DND-41 (cell line): ENCODE measurements at regions not wholly inside any gene's neighbourhood (a gene's known extent, or its start where the extent isn't known, plus 50 kb on each side); places are given as distances from the start of the nearest gene placed in this dataset.

Experiments used
- ATAC-seq: fragments of 200-7000 bp; cut with Tn5 transposase; 3 replicates; pipeline ENCODE4 v1.9.1; 2021; ENCODE audit warnings: low read depth; ENCODE audit not compliant: insufficient read depth
- DNase-seq: peaks from one replicate; pipeline ENCODE4 v3.0.0-alpha.2; 2020
- H2AFZ ChIP-seq: 2 replicates; pipeline ENCODE4 v1.6.0; 2012; ENCODE audit warnings: low read depth, low read length
- H3K27ac ChIP-seq: 2 replicates; pipeline ENCODE4 v1.5.1; 2012; ENCODE audit warnings: low read length, inconsistent platforms
- H3K27me3 ChIP-seq: fragments of 200-600 bp; sonication (generic); 2 replicates; pipeline ENCODE4 v1.6.0; 2012; ENCODE audit warnings: low read length, mild to moderate bottlenecking, inconsistent platforms; ENCODE audit not compliant: insufficient read depth, poor library complexity
- H3K36me3 ChIP-seq: 2 replicates; pipeline ENCODE4 v1.5.1; 2012; ENCODE audit warnings: low read length, inconsistent platforms; ENCODE audit not compliant: insufficient read depth
- H3K4me1 ChIP-seq: 2 replicates; pipeline ENCODE4 v1.5.1; 2012; ENCODE audit warnings: mild to moderate bottlenecking, low read length; ENCODE audit not compliant: insufficient read depth
- H3K4me2 ChIP-seq: 2 replicates; pipeline ENCODE4 v1.6.0; 2012; ENCODE audit warnings: mild to moderate bottlenecking, moderate library complexity, low read length, inconsistent platforms; ENCODE audit not compliant: insufficient read depth
- H3K4me3 ChIP-seq, 2 experiments: fragments of 200-600 bp in 1 of 2; shearing (Covaris generic) in 1 of 2; 2 replicates each; pipeline ENCODE4 v1.5.1; 2012 to 2016; ENCODE audit warnings: inconsistent platforms in 2 of 2, low read length in 2 of 2, mild to moderate bottlenecking in 2 of 2, low read depth in 1 of 2, moderate library complexity in 1 of 2
- H3K79me2 ChIP-seq: 2 replicates; pipeline ENCODE4 v1.6.0; 2012; ENCODE audit warnings: low read length, inconsistent platforms; ENCODE audit not compliant: insufficient read depth
- H3K9ac ChIP-seq: 2 replicates; pipeline ENCODE4 v1.6.0; 2012; ENCODE audit warnings: low read depth, mild to moderate bottlenecking, inconsistent platforms, low read length, moderate library complexity
- H3K9me3 ChIP-seq: 2 replicates; pipeline ENCODE4 v1.5.1; 2012; ENCODE audit warnings: low read length, moderate library complexity, mild to moderate bottlenecking, inconsistent platforms; ENCODE audit not compliant: insufficient read depth, severe bottlenecking
- H4K20me1 ChIP-seq: 2 replicates; pipeline ENCODE4 v1.6.0; 2012; ENCODE audit warnings: low read length; ENCODE audit not compliant: insufficient read depth
- EZH2 ChIP-seq: IDR thresholded peaks from 3 replicates; pipeline ENCODE4 v1.6.1; 2012; ENCODE audit warnings: borderline replicate concordance, low read depth, mild to moderate bottlenecking, moderate library complexity, low read length, inconsistent platforms; ENCODE audit not compliant: severe bottlenecking
- TF ChIP-seq, protein P1 (sequence below): IDR thresholded peaks from 2 replicates; pipeline ENCODE4 v1.5.1; 2012; ENCODE audit warnings: borderline replicate concordance, low read length, moderate library complexity, mild to moderate bottlenecking; ENCODE audit not compliant: poor library complexity, severe bottlenecking; ENCODE audit errors: extremely low read depth

DNA sequence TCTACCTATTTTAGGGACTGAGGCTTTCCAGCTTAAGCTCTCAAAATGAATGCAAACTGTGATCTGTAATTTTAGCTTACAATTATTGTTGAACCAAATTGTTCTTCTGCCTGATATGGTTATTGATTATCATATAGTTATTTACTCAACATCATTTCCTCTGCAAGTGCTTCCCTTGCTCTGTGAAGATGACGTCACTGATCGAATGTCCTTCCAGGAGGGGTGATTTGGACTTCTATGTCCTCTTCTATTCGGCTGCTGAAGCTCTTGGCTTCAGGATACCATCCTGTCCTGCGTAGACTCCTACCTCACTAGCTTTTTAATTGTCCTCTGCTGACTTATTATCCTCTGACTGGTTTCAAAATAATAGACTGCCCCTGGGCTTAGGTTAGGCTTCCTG is 137.4 kb upstream of the LARGE1 start:
- TF ChIP-seq, protein P1, sequence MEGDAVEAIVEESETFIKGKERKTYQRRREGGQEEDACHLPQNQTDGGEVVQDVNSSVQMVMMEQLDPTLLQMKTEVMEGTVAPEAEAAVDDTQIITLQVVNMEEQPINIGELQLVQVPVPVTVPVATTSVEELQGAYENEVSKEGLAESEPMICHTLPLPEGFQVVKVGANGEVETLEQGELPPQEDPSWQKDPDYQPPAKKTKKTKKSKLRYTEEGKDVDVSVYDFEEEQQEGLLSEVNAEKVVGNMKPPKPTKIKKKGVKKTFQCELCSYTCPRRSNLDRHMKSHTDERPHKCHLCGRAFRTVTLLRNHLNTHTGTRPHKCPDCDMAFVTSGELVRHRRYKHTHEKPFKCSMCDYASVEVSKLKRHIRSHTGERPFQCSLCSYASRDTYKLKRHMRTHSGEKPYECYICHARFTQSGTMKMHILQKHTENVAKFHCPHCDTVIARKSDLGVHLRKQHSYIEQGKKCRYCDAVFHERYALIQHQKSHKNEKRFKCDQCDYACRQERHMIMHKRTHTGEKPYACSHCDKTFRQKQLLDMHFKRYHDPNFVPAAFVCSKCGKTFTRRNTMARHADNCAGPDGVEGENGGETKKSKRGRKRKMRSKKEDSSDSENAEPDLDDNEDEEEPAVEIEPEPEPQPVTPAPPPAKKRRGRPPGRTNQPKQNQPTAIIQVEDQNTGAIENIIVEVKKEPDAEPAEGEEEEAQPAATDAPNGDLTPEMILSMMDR = no peak
- TF ChIP-seq EZH2 = no peak
- H3K79me2 ChIP-seq = no peaks in the 10 kb centered on the region
- no peak overlapping the region for H2AFZ ChIP-seq
- H4K20me1 ChIP-seq = no peaks in the 10 kb centered on the region
- ATAC-seq = no peak
- peaks cover 9% of the 10 kb centered on the region for H3K9me3 ChIP-seq
- H3K9ac ChIP-seq = no peak overlapping the region
- no peaks in the 10 kb centered on the region for H3K4me1 ChIP-seq
- no peak overlapping the region for H3K4me3 ChIP-seq
- H3K4me2 ChIP-seq = no peak overlapping the region
- no peak overlapping the region for H3K27ac ChIP-seq
- no peaks in the 10 kb centered on the region for H3K36me3 ChIP-seq
- DNase-seq = no peak
- H3K27me3 ChIP-seq = no peaks in the 10 kb centered on the region

DNA sequence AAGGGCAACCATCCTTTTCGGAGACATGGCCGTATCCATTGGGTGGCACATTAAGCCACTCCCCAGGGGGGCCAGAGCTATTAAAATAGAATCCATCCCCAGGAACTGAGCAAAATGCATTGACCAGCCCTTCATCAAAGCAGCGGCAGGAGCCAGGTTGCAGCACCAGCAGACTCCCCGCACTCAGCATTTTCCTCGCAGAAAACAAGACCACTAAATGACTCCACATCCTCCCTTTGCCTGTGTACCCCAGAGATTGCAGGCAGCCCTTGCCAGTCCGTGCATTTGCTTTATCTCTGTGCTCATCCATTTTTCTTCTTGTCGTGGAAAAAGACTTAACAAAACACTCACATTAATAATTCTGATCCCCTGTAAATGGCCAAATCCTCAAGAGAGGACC is 144.4 kb upstream of the LARGE1 start:
- Histone ChIP-seq H3K4me3 (no peak overlapping the region), H3K27ac (no peak overlapping the region), H3K4me2 (no peak overlapping the region), H3K79me2 (no peaks in the 10 kb centered on the region), H3K27me3 (no peaks in the 10 kb centered on the region), H3K9me3 (peaks cover 1% of the 10 kb centered on the region), H3K4me1 (no peaks in the 10 kb centered on the region), H3K9ac (no peak overlapping the region), H2AFZ (no peak overlapping the region), H3K36me3 (no peaks in the 10 kb centered on the region), H4K20me1 (no peaks in the 10 kb centered on the region)
- DNase-seq (no peak), ATAC-seq (no peak)
- TF ChIP-seq EZH2 = no peak
- TF ChIP-seq, protein P1 = no peak

DNA sequence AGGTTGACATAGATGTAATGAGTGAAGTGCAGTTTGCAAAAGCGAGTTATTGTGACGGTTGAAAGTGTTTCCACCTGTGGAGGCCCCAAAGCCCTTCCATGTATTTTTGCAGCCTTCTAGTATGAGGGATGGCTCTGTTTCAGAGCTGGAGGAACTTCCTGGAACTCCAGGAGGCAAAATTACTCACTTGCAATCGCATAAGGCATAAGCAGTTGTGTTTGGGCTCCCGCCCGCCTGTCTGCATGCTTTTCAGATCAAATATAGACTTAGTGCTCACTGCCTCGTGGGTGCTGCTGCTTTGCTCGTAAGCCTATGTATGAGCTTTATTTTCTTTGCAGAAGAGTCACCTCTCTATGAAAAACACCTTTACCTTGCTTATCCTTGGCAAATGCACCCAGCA is 146.8 kb upstream of the LARGE1 start:
- H3K4me3 ChIP-seq = no peak overlapping the region
- no peaks in the 10 kb centered on the region for H3K79me2 ChIP-seq
- H3K36me3 ChIP-seq = no peaks in the 10 kb centered on the region
- H4K20me1 ChIP-seq = no peaks in the 10 kb centered on the region
- DNase-seq = no peak
- ATAC-seq = no peak
- no peaks in the 10 kb centered on the region for H3K4me1 ChIP-seq
- no peak overlapping the region for H3K4me2 ChIP-seq
- no peaks in the 10 kb centered on the region for H3K27me3 ChIP-seq
- TF ChIP-seq EZH2 = no peak
- TF ChIP-seq, protein P1 = no peak
- no peak overlapping the region for H3K9ac ChIP-seq
- no peaks in the 10 kb centered on the region for H3K9me3 ChIP-seq
- no peak overlapping the region for H2AFZ ChIP-seq
- no peak overlapping the region for H3K27ac ChIP-seq

GRCh38 chr22:34068001-34068400 is 147.7 kb upstream of the LARGE1 start:
- H3K9ac ChIP-seq = no peak overlapping the region
- H3K79me2 ChIP-seq = no peaks in the 10 kb centered on the region
- no peak overlapping the region for H3K4me2 ChIP-seq
- ATAC-seq (no peak), DNase-seq (no peak)
- H3K27me3 ChIP-seq = no peaks in the 10 kb centered on the region
- no peak for TF ChIP-seq EZH2
- TF ChIP-seq, protein P1 = no peak
- H3K4me1 ChIP-seq = no peaks in the 10 kb centered on the region
- no peak overlapping the region for H3K27ac ChIP-seq
- H3K9me3 ChIP-seq = no peaks in the 10 kb centered on the region
- no peak overlapping the region for H3K4me3 ChIP-seq
- no peaks in the 10 kb centered on the region for H3K36me3 ChIP-seq
- H2AFZ ChIP-seq = no peak overlapping the region
- no peaks in the 10 kb centered on the region for H4K20me1 ChIP-seq
